Endothelial cell of umbilical vein (primary cell): ENCODE measurements at regions not wholly inside any gene's neighbourhood (a gene's known extent, or its start where the extent isn't known, plus 50 kb on each side); places are given as distances from the start of the nearest gene placed in this dataset.

Experiments used
- CTCF ChIP-seq, 2 donors: IDR thresholded peaks; 1 replicate in 1 of 2; 2 replicates in 1 of 2; pipeline ENCODE4 v1.5.1; 2011; ENCODE audit warnings: low read length in 2 of 2, mild to moderate bottlenecking in 2 of 2, moderate library complexity in 2 of 2, control low read depth in 1 of 2, inconsistent platforms in 1 of 2, low read depth in 1 of 2; ENCODE audit not compliant: insufficient read depth in 1 of 2; ENCODE audit errors: extremely low read depth in 1 of 2
- POLR2A ChIP-seq: IDR thresholded peaks from 2 replicates; pipeline ENCODE4 v1.6.1; 2012; ENCODE audit warnings: low read depth, mild to moderate bottlenecking, control low read depth, low read length

- TF ChIP-seq CTCF (IDR thresholded peaks at IDR 0.05; ENCODE audit: extremely low read depth in 1 of 2, insufficient read depth in 1 of 2, low read depth in 1 of 2, low read length in 2 of 2): no peak
- TF ChIP-seq POLR2A: no peak
Observed at GRCh38 chr7:31203551-31203950, 137.0 kb downstream of the NEUROD6 start.
